Stimulated activated CD4-positive, alpha-beta T cell treated with anti-CD3 and anti-CD28 coated beads, Interleukin-4, amount 100 ng/mL, for 48 hours (primary cell): ENCODE measurements at regions not wholly inside any gene's neighbourhood (a gene's known extent, or its start where the extent isn't known, plus 50 kb on each side); places are given as distances from the start of the nearest gene placed in this dataset.

ENCODE experiments used
- DNase-seq, 2 donors: peaks; one replicate each; pipeline ENCODE4 v3.0.0-alpha.2; 2020; ENCODE audit warnings: low read depth in 2 of 2

- DNase-seq = no peak
Measured at GRCh38 chr18:54769526-54770464, 58.5 kb upstream of the RAB27B start.

- DNase-seq = no peak
Measured at GRCh38 chr18:54772056-54772455, 56.2 kb upstream of the RAB27B start.

DNA sequence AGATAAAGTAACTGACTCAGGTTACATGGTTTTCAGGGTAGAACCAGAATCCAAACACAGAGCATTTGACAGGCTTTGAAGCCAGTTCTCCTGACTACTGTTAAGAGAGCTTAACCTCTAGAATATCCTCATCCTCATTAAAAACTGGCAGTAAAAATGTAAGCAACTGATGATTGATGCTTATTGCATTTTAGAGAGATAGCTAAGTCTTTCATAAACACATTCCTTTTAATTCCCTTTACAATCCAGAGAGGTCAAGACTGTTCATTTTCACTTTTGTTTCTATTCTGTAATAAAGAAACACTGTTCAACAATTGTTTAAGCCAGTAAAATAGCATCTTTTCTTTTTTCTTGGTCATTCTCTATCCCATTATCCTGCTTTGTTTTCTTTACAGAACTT lies 53.9 kb upstream of the RAB27B start:
- DNase-seq = no peak

DNA sequence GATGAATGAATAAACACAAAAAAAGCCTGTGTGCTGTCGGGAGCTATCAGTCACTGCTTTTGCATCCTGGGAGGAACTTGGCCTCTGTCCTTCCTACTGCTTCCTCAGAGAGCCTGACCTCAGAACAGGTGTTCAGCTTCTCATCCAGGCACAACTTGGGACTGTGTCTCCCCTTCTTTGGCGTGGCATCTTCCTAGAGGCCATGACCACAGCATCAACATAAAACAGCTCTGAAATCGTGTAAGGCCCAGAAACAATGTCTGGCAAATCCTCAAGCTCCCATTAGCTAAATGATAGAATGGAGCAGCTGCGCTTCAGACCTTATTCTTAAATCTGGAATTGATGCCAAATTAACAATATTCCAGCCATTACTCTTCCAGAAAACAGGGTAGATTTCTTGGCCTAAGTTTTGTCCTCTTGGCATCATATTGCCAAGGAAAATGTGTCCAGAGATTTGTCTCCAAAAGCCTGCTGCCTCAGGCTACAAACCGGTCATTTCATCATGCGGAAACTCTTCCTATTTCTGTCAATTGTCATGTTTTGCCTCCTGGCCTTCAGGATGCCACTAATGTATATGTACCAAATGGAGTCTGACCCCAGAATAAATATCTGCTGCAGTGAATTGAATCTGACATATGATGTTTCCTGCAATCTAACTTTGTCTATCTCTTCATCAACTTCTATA lies 53.2 kb upstream of the RAB27B start:
- DNase-seq = no peak

- DNase-seq = no peak
Measured at GRCh38 chr18:54775686-54776085, 52.6 kb upstream of the RAB27B start.

- DNase-seq = peak in 1 of 2 donors; percentile 28
Measured at GRCh38 chr18:54776282-54776977, 51.8 kb upstream of the RAB27B start.

DNA sequence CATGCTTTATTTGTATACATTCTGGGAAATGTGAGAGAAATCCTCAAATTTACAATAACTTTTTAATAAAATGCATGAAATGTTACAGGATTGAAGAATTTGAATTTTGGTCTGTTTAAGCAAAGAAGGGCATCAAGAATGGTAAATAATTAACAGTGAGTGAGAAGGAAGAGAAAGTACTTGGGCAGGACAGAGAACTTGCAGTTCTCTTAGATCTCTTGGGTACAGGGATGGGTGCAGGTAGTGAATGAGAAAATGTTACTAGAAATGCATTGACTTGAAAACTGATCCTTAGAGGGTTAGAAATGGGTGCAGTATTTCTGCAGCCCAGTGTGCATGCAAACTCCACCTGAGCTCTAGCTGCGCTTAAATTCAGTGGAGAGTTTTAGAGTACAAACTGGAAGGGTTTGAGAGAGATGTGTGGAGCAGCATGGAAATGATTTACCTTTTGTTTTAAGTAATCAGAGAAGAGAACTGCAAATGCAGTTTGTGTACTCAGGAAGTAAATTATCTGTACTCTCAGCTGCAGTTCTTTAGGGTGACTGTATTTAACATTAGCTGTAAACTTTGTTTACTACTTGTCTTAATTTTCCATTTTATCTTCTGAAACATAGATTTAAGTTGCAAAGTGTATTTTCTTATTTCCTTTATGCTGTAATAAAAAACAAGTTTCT lies 51.0 kb upstream of the RAB27B start:
- DNase-seq = no peak

- DNase-seq = no peak
Measured at GRCh38 chr18:54777989-54778388, 50.3 kb upstream of the RAB27B start.
